ENCODE measurements at regions not wholly inside any gene's neighbourhood (a gene's known extent, or its start where the extent isn't known, plus 50 kb on each side); places are given as distances from the start of the nearest gene placed in this dataset.

GRCh38 chr12:75716291-75717025 lies 205.0 kb upstream of the KRR1 start:
- DNase-seq = no peak

GRCh38 chr12:75715682-75716081 lies 204.3 kb upstream of the KRR1 start:
- DNase-seq = no peak

GRCh38 chr12:75715323-75715644 lies 203.9 kb upstream of the KRR1 start:
- DNase-seq = no peak

- DNase-seq = no peak
Measured at GRCh38 chr12:75714462-75715322, 203.3 kb upstream of the KRR1 start.

GRCh38 chr12:75713434-75713833 lies 202.0 kb upstream of the KRR1 start:
- no peak for DNase-seq

GRCh38 chr12:75712223-75712622 lies 200.8 kb upstream of the KRR1 start:
- DNase-seq = no peak

GRCh38 chr12:75711271-75711670 lies 199.9 kb upstream of the KRR1 start:
- no peak for DNase-seq

- DNase-seq = no peak
Measured at GRCh38 chr12:75710361-75711069, 199.1 kb upstream of the KRR1 start.

GRCh38 chr12:75709503-75709902 lies 198.1 kb upstream of the KRR1 start:
- no peak for DNase-seq

GRCh38 chr12:75708802-75709201 lies 197.4 kb upstream of the KRR1 start:
- no peak for DNase-seq

- DNase-seq = no peak
Measured at GRCh38 chr12:75707983-75708382, 196.6 kb upstream of the KRR1 start.

- DNase-seq = no peak
Measured at GRCh38 chr12:75706786-75707605, 195.6 kb upstream of the KRR1 start.

GRCh38 chr12:75705749-75706711 lies 194.6 kb upstream of the KRR1 start:
- DNase-seq = no peak

GRCh38 chr12:75704664-75705063 lies 193.3 kb upstream of the KRR1 start:
- DNase-seq = no peak

GRCh38 chr12:75704208-75704607 lies 192.8 kb upstream of the KRR1 start:
- DNase-seq = no peak

GRCh38 chr12:75703131-75703530 lies 191.7 kb upstream of the KRR1 start:
- DNase-seq = no peak

- DNase-seq = no peak
Measured at GRCh38 chr12:75702477-75703093, 191.2 kb upstream of the KRR1 start.

- DNase-seq = no peak
Measured at GRCh38 chr12:75701859-75702258, 190.4 kb upstream of the KRR1 start.

- no peak for DNase-seq
Measured at GRCh38 chr12:75699728-75700496, 188.5 kb upstream of the KRR1 start.

GRCh38 chr12:75699251-75699650 lies 187.8 kb upstream of the KRR1 start:
- DNase-seq = no peak

Data from activated naive CD4-positive, alpha-beta T cell (primary cell).